ENCODE measurements at regions not wholly inside any gene's neighbourhood (a gene's known extent, or its start where the extent isn't known, plus 50 kb on each side); places are given as distances from the start of the nearest gene placed in this dataset.

DNA sequence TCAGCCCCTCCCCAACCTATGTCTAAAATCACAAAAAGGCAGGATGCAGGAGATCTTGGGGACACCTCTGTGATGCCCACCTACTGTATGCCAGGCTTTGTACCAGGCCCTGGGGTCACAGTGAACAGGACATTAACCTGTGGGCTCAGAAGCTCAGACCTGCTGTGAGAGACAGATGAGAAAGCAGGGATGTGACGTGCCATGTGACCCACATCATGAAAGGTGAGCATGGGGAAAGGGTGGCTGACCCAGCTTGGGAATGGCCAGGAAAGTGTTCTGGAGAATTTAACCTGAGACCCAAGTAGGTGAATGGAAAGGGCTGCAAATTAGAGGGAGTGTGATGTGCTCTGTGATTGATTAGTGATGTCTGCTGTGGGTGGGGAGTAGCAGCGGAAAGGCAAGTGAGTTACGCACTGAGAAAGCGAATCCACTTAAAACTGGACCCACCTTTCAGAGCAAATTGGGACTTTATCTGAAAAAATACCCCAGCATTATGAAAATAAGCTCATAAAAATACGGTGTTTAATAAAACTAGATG lies 132.2 kb downstream of the IRF8 start:
- H2AFZ ChIP-seq (ENCODE audit: control insufficient read depth, low read depth, low read length): no peak overlapping the region
- H4K20me1 ChIP-seq (ENCODE audit: control insufficient read depth, insufficient read depth): no peaks in the 10 kb centered on the region
- no peaks in the 10 kb centered on the region for H3K36me3 ChIP-seq (ENCODE audit: control insufficient read depth in 2 of 2, insufficient read depth in 2 of 2, low read length in 1 of 2)
- no peak overlapping the region for H3K4me2 ChIP-seq (ENCODE audit: control insufficient read depth, insufficient read depth)
- no peak for DNase-seq (ENCODE audit: low read depth, low spot score)
- no peak overlapping the region for H3K9ac ChIP-seq (ENCODE audit: control insufficient read depth, insufficient read depth, low read length)
- RAD21 ChIA-PET (ENCODE audit: unreplicated experiment): interaction anchor here (1.5 kb wide), 1 partner anchor 219 kb away, joined by 3 read pairs; no protein-coding TSS in a partner anchor
- SMC1A ChIA-PET (ENCODE audit: uncharacterized antibody, unreplicated experiment): interaction anchor here (0.8 kb wide), 1 partner anchor 210 kb away, joined by 5 read pairs; no protein-coding TSS in a partner anchor
- no peak overlapping the region for H3K4me3 ChIP-seq
- 49% methylated on average over 5 of the region's 5 CpGs for WGBS (ENCODE audit: insufficient coverage, insufficient replicate concordance, low lambda C conversion rate, missing lambda C conversion rate)
- FAIRE-seq: no peak
- no TSS peak for BruUV-seq (replicated peaks)
- TF ChIP-seq FOS (IDR thresholded peaks at IDR 0.05; ENCODE audit: borderline replicate concordance, extremely low read depth, insufficient read length): no peak
- TF ChIP-seq NR2C2 (IDR thresholded peaks at IDR 0.05; ENCODE audit: borderline replicate concordance, control insufficient read depth, insufficient read length, low read depth): peak; percentile 47
- TF ChIP-seq, protein P1, sequence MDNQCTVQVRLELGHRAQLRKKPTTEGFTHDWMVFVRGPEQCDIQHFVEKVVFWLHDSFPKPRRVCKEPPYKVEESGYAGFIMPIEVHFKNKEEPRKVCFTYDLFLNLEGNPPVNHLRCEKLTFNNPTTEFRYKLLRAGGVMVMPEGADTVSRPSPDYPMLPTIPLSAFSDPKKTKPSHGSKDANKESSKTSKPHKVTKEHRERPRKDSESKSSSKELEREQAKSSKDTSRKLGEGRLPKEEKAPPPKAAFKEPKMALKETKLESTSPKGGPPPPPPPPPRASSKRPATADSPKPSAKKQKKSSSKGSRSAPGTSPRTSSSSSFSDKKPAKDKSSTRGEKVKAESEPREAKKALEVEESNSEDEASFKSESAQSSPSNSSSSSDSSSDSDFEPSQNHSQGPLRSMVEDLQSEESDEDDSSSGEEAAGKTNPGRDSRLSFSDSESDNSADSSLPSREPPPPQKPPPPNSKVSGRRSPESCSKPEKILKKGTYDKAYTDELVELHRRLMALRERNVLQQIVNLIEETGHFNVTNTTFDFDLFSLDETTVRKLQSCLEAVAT (IDR thresholded peaks at IDR 0.05): peak; percentile 77
- H3K4me1 ChIP-seq (ENCODE audit: control insufficient read depth, insufficient read depth, low read length): no peaks in the 10 kb centered on the region
- no peak for ATAC-seq
- in situ Hi-C loops (cut with MboI) (no loop called here), intact Hi-C loops (cut with micrococcal nuclease; ENCODE audit: unreplicated experiment) (no loop called here)
- POLR2A ChIA-PET: no interaction called here
- H3K27ac ChIP-seq (ENCODE audit: control insufficient read depth, insufficient read depth): no peak overlapping the region
- CTCF ChIA-PET: interaction anchor here (0.7 to 1.5 kb wide), 2 partner anchors 13 to 123 kb away, joined by 3 to 4 read pairs; no protein-coding TSS in a partner anchor
- H3K9me3 ChIP-seq (replicated peaks; ENCODE audit: control insufficient read depth, insufficient read depth, low read length): no peaks in the 10 kb centered on the region; the same call in 2 of the 3 replicates
- H3K27me3 ChIP-seq (replicated peaks in 1 of 2; ENCODE audit: control insufficient read depth in 2 of 2, insufficient read depth in 2 of 2, low read length in 1 of 2): peaks cover 2 to 3% of the 10 kb centered on the region in 2 experiments; a peak in 1 of 4 replicates
- no peaks in the 10 kb centered on the region for H3K79me2 ChIP-seq (ENCODE audit: control insufficient read depth, insufficient read depth, low read length)

DNA sequence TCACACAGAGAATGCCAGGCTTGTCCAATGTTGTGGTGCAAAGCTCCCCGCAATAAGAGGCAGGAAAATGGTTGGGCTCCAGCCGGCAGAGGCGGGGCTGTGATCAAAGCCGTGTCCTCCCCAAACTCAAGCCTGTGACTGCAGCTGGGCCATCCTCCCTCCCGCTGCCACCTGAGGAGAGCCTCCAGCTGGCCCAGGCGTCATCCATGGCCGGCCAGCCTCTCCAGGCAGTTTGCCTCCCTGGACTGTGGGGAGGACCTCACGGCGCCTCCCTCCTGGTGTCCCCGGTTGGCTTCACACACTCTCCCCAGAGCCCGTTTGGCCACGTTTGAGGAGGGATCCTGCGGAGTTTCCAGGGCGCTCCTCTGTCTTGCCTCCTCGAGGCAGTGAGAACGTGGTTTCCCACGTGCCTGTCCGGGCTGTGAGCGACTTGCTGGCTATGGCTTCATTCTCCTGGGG lies 134.1 kb downstream of the IRF8 start:
- POLR2A ChIA-PET: no interaction called here
- Histone ChIP-seq H4K20me1 (ENCODE audit: control insufficient read depth, insufficient read depth) (no peaks in the 10 kb centered on the region), H3K9ac (ENCODE audit: control insufficient read depth, insufficient read depth, low read length) (no peak overlapping the region), H3K79me2 (ENCODE audit: control insufficient read depth, insufficient read depth, low read length) (no peaks in the 10 kb centered on the region), H2AFZ (ENCODE audit: control insufficient read depth, low read depth, low read length) (no peak overlapping the region), H3K4me3 (no peak overlapping the region), H3K9me3 (replicated peaks; ENCODE audit: control insufficient read depth, insufficient read depth, low read length) (no peaks in the 10 kb centered on the region; the same call in 2 of the 3 replicates), H3K27me3 (replicated peaks in 1 of 2; ENCODE audit: control insufficient read depth in 2 of 2, insufficient read depth in 2 of 2, low read length in 1 of 2) (peaks cover 2 to 3% of the 10 kb centered on the region in 2 experiments; a peak in 1 of 4 replicates), H3K4me2 (ENCODE audit: control insufficient read depth, insufficient read depth) (no peak overlapping the region), H3K36me3 (ENCODE audit: control insufficient read depth in 2 of 2, insufficient read depth in 2 of 2, low read length in 1 of 2) (no peaks in the 10 kb centered on the region), H3K27ac (ENCODE audit: control insufficient read depth, insufficient read depth) (no peak overlapping the region), H3K4me1 (ENCODE audit: control insufficient read depth, insufficient read depth, low read length) (no peaks in the 10 kb centered on the region)
- DNase-seq (ENCODE audit: low read depth, low spot score): no peak
- no TSS peak for BruUV-seq (replicated peaks)
- WGBS (ENCODE audit: insufficient coverage, insufficient replicate concordance, low lambda C conversion rate, missing lambda C conversion rate): 37% methylated on average over 18 of the region's 19 CpGs
- TF ChIP-seq ZNF217 (IDR thresholded peaks at IDR 0.05): no peak
- TF ChIP-seq, protein P2, sequence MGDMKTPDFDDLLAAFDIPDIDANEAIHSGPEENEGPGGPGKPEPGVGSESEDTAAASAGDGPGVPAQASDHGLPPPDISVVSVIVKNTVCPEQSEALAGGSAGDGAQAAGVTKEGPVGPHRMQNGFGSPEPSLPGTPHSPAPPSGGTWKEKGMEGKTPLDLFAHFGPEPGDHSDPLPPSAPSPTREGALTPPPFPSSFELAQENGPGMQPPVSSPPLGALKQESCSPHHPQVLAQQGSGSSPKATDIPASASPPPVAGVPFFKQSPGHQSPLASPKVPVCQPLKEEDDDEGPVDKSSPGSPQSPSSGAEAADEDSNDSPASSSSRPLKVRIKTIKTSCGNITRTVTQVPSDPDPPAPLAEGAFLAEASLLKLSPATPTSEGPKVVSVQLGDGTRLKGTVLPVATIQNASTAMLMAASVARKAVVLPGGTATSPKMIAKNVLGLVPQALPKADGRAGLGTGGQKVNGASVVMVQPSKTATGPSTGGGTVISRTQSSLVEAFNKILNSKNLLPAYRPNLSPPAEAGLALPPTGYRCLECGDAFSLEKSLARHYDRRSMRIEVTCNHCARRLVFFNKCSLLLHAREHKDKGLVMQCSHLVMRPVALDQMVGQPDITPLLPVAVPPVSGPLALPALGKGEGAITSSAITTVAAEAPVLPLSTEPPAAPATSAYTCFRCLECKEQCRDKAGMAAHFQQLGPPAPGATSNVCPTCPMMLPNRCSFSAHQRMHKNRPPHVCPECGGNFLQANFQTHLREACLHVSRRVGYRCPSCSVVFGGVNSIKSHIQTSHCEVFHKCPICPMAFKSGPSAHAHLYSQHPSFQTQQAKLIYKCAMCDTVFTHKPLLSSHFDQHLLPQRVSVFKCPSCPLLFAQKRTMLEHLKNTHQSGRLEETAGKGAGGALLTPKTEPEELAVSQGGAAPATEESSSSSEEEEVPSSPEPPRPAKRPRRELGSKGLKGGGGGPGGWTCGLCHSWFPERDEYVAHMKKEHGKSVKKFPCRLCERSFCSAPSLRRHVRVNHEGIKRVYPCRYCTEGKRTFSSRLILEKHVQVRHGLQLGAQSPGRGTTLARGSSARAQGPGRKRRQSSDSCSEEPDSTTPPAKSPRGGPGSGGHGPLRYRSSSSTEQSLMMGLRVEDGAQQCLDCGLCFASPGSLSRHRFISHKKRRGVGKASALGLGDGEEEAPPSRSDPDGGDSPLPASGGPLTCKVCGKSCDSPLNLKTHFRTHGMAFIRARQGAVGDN (IDR thresholded peaks at IDR 0.05): 0 out of 2 replicates have a peak, but pooled peaks have one; percentile 28
- TF ChIP-seq LARP7 (IDR thresholded peaks at IDR 0.05): no peak
- no peak for TF ChIP-seq CHD1 (IDR thresholded peaks at IDR 0.05; ENCODE audit: low read depth, low read length)
- TF ChIP-seq YY1 (IDR thresholded peaks at IDR 0.05; ENCODE audit: low read depth, low read length): no peak
- TF ChIP-seq CREB1 (IDR thresholded peaks at IDR 0.05; ENCODE audit: low read depth): no peak
- CTCF ChIA-PET: interaction anchor here (0.6 to 1.2 kb wide), 3 partner anchors 212 to 647 kb away, joined by 3 to 6 read pairs (median 4); no protein-coding TSS in a partner anchor
- SMC1A ChIA-PET (ENCODE audit: uncharacterized antibody, unreplicated experiment): interaction anchor here (1.2 kb wide), 1 partner anchor 10 kb away, joined by 3 read pairs; no protein-coding TSS in a partner anchor
- peak; percentile 40 for ATAC-seq
- intact Hi-C loops (cut with micrococcal nuclease; ENCODE audit: unreplicated experiment) (no loop called here), in situ Hi-C loops (cut with MboI) (no loop called here)
- FAIRE-seq: no peak
- RAD21 ChIA-PET (ENCODE audit: unreplicated experiment): no interaction called here

Data from GM12878 (cell line).